Erythroblast (primary cell): ENCODE measurements at regions not wholly inside any gene's neighbourhood (a gene's known extent, or its start where the extent isn't known, plus 50 kb on each side); places are given as distances from the start of the nearest gene placed in this dataset.

Experiments
- GATA1 ChIP-seq: IDR thresholded peaks from 2 replicates; pipeline ENCODE4 v1.6.1; 2011; ENCODE audit warnings: low read depth, mild to moderate bottlenecking, control low read depth, low read length, moderate library complexity
- POLR2A ChIP-seq: IDR thresholded peaks from 2 replicates; pipeline ENCODE4 v1.6.1; 2011; ENCODE audit warnings: mild to moderate bottlenecking, low read length

GRCh38 chr1:212229654-212230053 lies 55.6 kb upstream of the PPP2R5A start:
- TF ChIP-seq POLR2A: no peak
- no peak for TF ChIP-seq GATA1
